Activated CD8-positive, alpha-beta T cell treated with anti-CD3 and anti-CD28 coated beads for 36 hours (primary cell): ENCODE measurements at regions not wholly inside any gene's neighbourhood (a gene's known extent, or its start where the extent isn't known, plus 50 kb on each side); places are given as distances from the start of the nearest gene placed in this dataset.
A peak's percentile ranks its signal among the peaks of the same experiment; 100 is the strongest.

Source experiments
- ATAC-seq: fragments of 200-7000 bp; cut with Tn5 transposase; one replicate; pipeline ENCODE4 v1.10.0; 2021; ENCODE audit warnings: mild to moderate bottlenecking, moderate library complexity
- CTCF ChIA-PET: fragments of 350-600 bp; sonication (Branson Sonifier 250); formaldehyde crosslinking; loops from one replicate; lab custom pipeline; 2021; ENCODE audit warnings: antibody characterized with exemption; lab: Charles Lee
- POLR2A ChIA-PET: fragments of 350-600 bp; sonication (Branson Sonifier 250); formaldehyde crosslinking; loops from one replicate; lab custom pipeline; 2021; ENCODE audit warnings: antibody characterized with exemption; lab: Charles Lee
- DNase-seq: peaks from one replicate; pipeline ENCODE4 v3.0.0-alpha.2; 2020
- H3K27ac Mint-ChIP-seq: one replicate; pipeline ENCODE4 v1.8.0; 2021; ENCODE audit warnings: mild to moderate bottlenecking, mixed read lengths
- H3K27me3 Mint-ChIP-seq: one replicate; pipeline ENCODE4 v1.8.0; 2021; ENCODE audit warnings: mixed read lengths
- H3K36me3 Mint-ChIP-seq: one replicate; pipeline ENCODE4 v1.8.0; 2021; ENCODE audit warnings: low read depth, mixed read lengths
- H3K4me1 Mint-ChIP-seq: one replicate; pipeline ENCODE4 v1.8.0; 2021; ENCODE audit warnings: low read depth, mixed read lengths
- H3K4me3 Mint-ChIP-seq: one replicate; pipeline ENCODE4 v1.8.0; 2021; ENCODE audit warnings: mild to moderate bottlenecking, moderate library complexity, mixed read lengths
- H3K9me3 Mint-ChIP-seq: one replicate; pipeline ENCODE4 v1.8.0; 2021; ENCODE audit warnings: mixed read lengths
- intact Hi-C: fragments of 100-400 bp; cut with micrococcal nuclease; formaldehyde crosslinking; loops from one replicate; pipeline ENCODE4 v1.10.0; 2022
- TF ChIP-seq, protein P1 (sequence below): fragments of 200-600 bp; IDR thresholded peaks from one replicate; pipeline ENCODE4 v1.8.0; 2022; ENCODE audit warnings: antibody characterized with exemption, mild to moderate bottlenecking

DNA sequence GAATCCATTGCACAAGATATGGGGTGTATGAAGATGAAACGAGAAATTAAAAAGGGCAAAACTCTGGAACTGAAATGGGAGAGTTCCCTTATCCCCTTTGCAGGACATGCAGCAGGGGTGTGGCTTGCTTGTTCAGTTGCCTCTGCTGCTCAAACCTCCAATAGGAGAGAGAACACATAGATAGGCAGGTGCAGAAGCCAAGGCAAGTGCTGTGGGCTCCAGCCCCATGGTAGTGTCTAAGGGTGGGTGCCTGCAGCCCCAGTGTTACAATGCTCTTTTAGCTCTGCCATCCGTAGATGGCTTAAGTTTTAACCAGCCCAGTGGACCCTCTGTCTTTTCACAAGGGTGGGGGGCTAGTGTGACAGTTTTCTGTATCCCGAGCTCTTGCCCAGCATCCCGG, 69.7 kb downstream of the CMAS start:
- ChIA-PET POLR2A (no interaction called here), CTCF (no interaction called here)
- TF ChIP-seq, protein P1, sequence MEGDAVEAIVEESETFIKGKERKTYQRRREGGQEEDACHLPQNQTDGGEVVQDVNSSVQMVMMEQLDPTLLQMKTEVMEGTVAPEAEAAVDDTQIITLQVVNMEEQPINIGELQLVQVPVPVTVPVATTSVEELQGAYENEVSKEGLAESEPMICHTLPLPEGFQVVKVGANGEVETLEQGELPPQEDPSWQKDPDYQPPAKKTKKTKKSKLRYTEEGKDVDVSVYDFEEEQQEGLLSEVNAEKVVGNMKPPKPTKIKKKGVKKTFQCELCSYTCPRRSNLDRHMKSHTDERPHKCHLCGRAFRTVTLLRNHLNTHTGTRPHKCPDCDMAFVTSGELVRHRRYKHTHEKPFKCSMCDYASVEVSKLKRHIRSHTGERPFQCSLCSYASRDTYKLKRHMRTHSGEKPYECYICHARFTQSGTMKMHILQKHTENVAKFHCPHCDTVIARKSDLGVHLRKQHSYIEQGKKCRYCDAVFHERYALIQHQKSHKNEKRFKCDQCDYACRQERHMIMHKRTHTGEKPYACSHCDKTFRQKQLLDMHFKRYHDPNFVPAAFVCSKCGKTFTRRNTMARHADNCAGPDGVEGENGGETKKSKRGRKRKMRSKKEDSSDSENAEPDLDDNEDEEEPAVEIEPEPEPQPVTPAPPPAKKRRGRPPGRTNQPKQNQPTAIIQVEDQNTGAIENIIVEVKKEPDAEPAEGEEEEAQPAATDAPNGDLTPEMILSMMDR = no peak
- Mint-ChIP-seq H3K4me1 (no peaks in the 10 kb centered on the region), H3K36me3 (no peaks in the 10 kb centered on the region), H3K4me3 (no peak overlapping the region), H3K9me3 (no peaks in the 10 kb centered on the region), H3K27me3 (no peaks in the 10 kb centered on the region), H3K27ac (no peak overlapping the region)
- no peak for ATAC-seq
- no peak for DNase-seq
- intact Hi-C loops = no loop called here

DNA sequence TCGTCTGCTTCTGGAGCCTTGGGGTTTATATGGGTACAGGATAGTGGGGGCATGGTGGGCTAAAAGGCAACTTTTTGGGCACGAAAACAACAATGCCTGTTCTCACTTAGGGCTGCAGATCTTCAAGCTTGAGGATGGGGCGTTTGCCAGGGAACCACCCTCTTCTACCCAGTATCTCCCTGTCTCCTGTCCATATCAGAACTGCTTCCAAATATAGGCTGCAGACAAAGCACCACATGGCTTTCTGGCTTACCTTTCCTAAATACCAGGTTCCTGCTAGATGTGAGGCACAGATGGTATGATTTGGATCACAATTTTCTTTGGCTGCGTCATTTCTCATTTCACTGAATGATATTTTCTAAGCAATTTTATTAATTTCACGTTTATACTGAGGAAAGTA, 70.4 kb downstream of the CMAS start:
- Mint-ChIP-seq H3K27me3 (no peaks in the 10 kb centered on the region), H3K27ac (no peak overlapping the region), H3K4me3 (no peak overlapping the region), H3K36me3 (no peaks in the 10 kb centered on the region), H3K9me3 (no peaks in the 10 kb centered on the region), H3K4me1 (no peaks in the 10 kb centered on the region)
- TF ChIP-seq, protein P1 = no peak
- DNase-seq (no peak), ATAC-seq (no peak)
- ChIA-PET CTCF (no interaction called here), POLR2A (no interaction called here)
- intact Hi-C loops = no loop called here

DNA sequence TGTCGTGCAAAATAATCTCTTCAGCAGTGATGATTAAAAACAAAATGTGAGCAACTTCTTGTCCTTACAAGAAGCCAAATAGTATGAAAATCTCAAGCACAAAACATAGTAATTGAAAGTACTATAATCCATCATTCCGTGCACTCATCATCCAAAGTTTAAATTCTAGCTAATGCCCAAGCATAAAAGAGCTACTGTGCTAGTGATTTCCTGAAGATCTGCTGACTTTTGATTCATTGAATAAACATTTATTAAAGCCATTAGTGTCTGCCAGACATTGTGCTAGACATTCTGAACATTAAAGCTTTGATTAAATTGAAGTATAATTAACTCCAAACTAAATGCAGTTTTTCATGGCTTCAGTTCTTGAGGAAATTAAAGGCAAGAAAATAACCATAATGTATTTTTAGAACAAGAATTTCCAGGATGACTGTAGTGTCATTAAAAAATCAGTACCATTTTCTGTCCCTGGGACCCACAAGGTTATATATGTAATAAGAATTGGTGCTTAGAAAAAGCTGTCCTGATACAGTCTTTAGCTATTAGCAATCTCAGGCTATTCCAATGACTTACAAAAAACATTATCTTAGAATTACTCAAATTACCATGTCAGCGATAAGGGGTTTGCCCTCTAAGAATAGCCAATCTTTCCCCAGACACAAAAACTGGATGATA, 71.7 kb downstream of the CMAS start:
- POLR2A ChIA-PET = no interaction called here
- Mint-ChIP-seq H3K9me3 (no peaks in the 10 kb centered on the region), H3K4me3 (no peak overlapping the region), H3K4me1 (no peaks in the 10 kb centered on the region), H3K27ac (no peak overlapping the region), H3K27me3 (no peaks in the 10 kb centered on the region), H3K36me3 (no peaks in the 10 kb centered on the region)
- TF ChIP-seq, protein P1 = no peak
- DNase-seq (no peak), ATAC-seq (no peak)
- CTCF ChIA-PET = no interaction called here
- intact Hi-C loops = no loop called here

DNA sequence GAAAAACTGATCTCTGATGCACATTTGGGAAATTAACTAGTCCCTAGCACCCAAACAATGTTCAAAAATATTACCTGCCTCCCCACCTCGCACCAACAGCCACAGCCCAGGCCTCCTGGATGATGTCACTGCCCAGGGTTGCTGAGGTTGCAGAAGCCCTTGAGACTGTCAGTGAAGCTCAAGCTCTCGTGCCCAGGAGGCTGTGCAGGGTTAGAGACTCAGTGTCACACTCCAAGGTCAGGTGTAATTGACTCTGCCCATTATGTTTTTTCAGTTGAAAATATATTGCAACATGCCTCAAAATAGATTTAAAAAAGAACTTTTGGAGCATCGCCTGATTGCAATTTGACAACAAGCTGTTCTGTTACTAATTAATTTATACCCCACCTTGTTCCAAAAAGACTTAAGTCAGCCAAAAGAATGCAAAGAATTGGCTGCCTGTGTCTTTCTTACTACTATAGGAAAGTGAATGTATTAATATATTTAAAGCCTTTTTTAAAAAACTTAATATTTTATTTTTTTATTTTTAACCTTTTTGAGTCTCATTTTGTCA, 72.3 kb downstream of the CMAS start:
- DNase-seq (no peak), ATAC-seq (no peak)
- TF ChIP-seq, protein P1 = no peak
- no peaks in the 10 kb centered on the region for H3K36me3 Mint-ChIP-seq
- intact Hi-C loops = no loop called here
- H3K9me3 Mint-ChIP-seq = no peaks in the 10 kb centered on the region
- no peaks in the 10 kb centered on the region for H3K4me1 Mint-ChIP-seq
- POLR2A ChIA-PET = no interaction called here
- no peaks in the 10 kb centered on the region for H3K27me3 Mint-ChIP-seq
- H3K4me3 Mint-ChIP-seq = no peak overlapping the region
- CTCF ChIA-PET = no interaction called here
- no peak overlapping the region for H3K27ac Mint-ChIP-seq

DNA sequence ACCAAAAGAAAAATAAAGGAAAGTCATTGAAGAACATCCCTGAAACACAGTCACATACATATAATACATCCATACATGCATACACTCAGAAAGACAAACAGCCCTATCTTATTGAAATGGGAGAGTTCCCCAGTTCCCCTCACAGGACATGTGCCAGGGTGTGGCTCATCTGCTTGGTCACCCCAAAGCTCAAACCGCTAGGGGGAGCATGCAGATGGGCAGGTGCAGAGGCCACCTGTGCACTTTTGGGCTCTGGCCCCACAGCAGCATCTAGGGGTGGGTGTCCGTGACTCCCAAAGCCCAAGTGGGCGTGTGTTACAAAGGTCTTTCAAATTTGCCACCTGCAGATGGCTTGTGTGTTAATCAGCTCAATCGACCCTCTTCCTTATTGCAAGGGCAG, 75.2 kb downstream of the CMAS start:
- Mint-ChIP-seq H3K4me3 (no peak overlapping the region), H3K27ac (no peak overlapping the region), H3K4me1 (peaks cover 4% of the 10 kb centered on the region), H3K27me3 (no peaks in the 10 kb centered on the region), H3K9me3 (peaks cover 3% of the 10 kb centered on the region), H3K36me3 (no peaks in the 10 kb centered on the region)
- ATAC-seq (peak; percentile 66), DNase-seq (peak; percentile 55)
- TF ChIP-seq, protein P1 = no peak
- ChIA-PET POLR2A (no interaction called here), CTCF (interaction anchor here (0.9 to 2.0 kb wide), 8 partner anchors 10 to 338 kb away, joined by 3 to 9 read pairs (median 4); no protein-coding TSS in a partner anchor)
- intact Hi-C loops = no loop called here
